Left forelimb (tissue), 1 donor: ENCODE measurements at regions not wholly inside any gene's neighbourhood (a gene's known extent, or its start where the extent isn't known, plus 50 kb on each side); places are given as distances from the start of the nearest gene placed in this dataset.

Source experiments
- DNase-seq: peaks from one replicate; pipeline ENCODE4 v3.0.0-alpha.2; 2018; ENCODE audit warnings: low spot score

DNA sequence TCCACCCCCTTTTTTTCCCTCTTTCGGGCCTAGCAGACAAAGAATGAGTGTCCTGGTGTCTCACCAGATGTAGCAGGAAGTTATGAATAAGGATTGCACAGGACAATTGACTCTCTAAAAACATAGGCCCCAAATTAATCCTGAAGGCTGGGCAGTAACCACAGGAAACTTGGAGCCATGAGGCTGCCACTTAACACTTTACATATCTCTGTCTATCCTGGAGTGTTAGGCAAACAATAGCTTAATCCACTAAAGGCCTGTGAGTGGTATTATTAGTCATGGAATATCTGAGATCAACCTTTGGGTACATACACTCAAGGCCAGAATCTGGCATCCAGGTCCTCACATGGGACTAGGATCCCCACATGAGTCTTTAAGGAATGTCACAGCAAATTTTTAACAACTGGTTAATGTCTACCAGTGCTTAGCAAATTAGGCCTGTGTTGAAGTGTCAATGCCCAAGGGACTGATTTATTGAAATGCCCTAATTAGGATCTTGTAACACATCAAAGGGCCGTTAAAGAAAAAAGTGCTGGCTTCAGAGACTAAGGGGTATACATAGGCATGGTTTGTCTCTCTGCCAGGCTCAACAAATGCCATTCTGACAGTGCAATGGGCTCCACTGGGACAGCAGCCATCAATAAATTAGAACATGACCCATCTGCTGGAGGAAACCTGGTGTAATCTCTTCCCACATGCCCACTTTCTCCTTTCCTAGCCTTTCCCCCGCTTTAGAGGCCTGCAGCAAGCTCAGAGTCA is 196.7 kb upstream of the TBX20 start:
- DNase-seq = no peak

- DNase-seq = no peak
Measured at GRCh38 chr7:35448486-35448885, 194.6 kb upstream of the TBX20 start.

- no peak for DNase-seq
Measured at GRCh38 chr7:35446091-35446490, 192.2 kb upstream of the TBX20 start.

DNA sequence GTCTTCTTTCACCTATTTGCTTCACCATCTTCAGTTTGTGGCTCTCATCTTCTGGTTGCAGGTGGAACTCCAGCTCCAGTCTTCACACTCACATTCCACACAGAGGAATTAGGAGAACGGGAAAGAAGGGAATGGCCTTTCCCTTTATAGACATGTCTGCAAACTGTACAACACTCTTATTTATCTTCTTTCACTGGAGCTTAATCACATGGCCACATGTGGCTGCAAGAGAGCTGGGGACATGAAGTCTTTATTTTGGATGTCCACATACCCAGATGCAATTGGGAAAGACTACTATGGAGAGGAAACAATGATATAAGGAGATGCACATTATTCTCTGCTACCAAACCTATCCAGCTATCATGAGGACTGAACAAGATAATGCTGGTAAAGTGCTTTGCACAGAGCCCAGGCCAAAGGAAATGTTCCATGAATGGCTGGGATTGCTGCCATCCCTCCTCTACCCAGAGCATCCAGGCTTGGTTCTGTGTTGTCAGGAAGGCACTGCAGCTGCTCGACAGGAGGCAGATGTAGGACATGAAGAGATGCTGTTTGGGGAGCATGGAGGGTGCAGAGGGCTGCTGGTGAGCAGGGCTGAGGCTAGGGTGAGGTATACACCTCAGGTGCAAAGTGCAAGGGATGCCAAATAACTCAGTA is 183.8 kb upstream of the TBX20 start:
- DNase-seq = no peak

- no peak for DNase-seq
Measured at GRCh38 chr7:35436452-35436851, 182.6 kb upstream of the TBX20 start.

- no peak for DNase-seq
Measured at GRCh38 chr7:35430547-35431153, 176.8 kb upstream of the TBX20 start.

GRCh38 chr7:35424869-35425495 is 171.1 kb upstream of the TBX20 start:
- no peak for DNase-seq

GRCh38 chr7:35424440-35424839 is 170.5 kb upstream of the TBX20 start:
- no peak for DNase-seq

- DNase-seq = no peak
Measured at GRCh38 chr7:35422715-35423114, 168.8 kb upstream of the TBX20 start.

DNA sequence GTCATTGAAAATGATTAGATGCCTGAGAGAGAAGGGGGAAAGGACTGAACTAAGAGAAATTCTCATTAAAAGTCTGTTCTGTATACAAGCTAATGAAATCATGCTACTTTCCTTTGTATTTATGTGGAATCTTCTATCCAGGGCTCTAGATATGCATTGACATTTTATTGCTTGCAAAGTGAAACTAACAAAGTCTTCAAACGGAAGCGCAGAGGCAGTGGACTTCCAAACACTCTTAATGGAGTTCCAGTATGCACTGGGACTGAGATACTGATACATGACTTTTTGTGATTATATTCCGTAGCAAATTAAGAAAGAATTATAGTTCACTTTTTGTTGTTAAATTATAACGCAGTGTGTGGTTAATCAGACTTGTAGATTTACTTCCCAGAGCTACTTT is 166.8 kb upstream of the TBX20 start:
- DNase-seq = no peak

DNA sequence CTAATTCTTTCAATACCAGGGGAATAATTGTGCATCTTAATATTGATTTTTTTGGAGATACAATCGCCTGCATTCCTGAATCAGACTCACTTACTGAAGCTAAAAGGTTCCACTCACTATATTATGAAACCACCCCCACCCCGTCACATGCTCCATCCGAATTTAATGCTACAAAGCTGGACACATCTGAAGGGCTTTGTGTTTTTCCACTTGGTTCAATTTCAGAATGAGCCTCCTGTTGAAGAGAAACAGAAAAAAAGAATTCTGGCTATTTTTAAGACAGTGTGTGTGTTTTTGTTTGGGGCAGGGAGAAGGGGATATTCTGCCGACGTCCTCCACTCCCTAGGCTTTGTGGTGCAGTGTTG is 165.5 kb upstream of the TBX20 start:
- no peak for DNase-seq

- DNase-seq = no peak
Measured at GRCh38 chr7:35418716-35419390, 165.0 kb upstream of the TBX20 start.

GRCh38 chr7:35416568-35416967 is 162.7 kb upstream of the TBX20 start:
- no peak for DNase-seq

DNA sequence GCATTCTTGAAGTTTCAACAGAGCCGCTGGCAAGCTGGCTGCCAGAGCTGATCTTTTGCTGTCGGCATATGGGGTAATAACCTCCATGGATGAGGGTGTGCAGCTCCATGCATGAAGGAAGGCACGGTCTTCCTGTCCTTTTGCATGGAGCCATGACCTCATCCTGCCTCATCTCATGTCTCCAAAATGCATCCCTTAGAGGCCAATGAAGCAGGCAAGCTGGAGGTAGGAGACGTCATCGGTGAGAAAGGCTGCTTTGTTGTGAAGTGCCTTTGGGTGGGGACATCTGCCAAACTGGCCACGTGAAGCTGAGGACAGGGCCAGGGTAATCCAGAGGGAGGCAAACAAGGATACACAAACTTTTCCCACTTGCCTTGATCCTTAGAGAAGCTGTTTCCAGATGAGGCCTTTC is 161.5 kb upstream of the TBX20 start:
- no peak for DNase-seq

DNA sequence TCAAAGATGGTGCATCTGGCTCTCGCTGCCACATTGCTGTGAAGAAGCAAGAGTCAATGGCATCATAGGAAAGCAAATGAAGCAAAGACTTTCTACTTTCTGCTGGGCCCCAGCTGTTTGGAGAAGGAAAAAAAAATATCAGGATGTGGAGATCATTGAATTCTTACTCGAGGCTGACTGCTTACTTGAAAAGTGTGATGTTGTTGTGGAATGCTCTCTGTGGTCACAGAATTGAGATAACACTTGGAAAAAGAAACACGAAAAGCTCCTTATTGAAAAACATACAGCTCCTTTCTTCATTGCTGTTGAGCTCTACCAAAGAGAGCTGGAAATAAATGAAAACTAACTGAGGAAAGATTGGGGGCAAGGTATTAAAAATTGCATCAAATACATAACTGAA is 157.4 kb upstream of the TBX20 start:
- no peak for DNase-seq

DNA sequence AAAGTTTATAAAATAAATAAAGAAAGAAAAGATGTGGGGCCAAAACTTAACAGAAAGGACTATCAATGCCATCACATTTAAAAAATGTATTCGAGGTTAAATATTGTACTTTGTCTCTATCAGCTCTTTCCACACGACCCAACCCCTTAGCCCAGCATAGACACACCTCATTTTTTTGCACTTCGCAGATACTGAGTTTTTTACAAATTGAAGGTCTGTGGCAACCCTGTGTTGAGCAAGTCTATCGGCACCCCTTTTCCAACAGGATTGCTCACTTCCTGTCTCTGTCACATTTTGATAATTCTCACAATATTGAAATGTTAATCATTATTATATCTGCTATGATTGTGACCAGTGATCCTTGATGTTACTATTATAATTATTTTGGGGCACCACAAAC is 151.6 kb upstream of the TBX20 start:
- no peak for DNase-seq

- DNase-seq = no peak
Measured at GRCh38 chr7:35401217-35401879, 147.4 kb upstream of the TBX20 start.

DNA sequence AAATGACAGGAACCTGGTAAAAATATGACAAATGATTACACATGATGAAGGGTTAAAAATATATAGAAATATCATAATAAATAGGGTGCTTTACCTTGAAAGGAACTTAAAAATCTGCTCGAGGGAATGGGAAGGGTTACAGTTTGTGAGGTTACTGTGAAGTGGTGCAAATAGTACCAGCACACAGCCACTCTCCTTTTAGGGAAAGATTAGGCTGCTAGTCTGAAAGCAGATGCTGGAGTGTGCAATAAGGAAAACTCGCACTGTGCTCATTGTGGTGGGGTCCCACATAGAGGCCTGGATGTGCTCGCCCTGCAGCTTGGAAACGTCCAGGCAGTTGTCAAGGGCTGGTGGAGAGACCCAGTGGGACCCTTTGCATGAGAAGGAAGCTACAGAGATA is 145.9 kb upstream of the TBX20 start:
- no peak for DNase-seq

DNA sequence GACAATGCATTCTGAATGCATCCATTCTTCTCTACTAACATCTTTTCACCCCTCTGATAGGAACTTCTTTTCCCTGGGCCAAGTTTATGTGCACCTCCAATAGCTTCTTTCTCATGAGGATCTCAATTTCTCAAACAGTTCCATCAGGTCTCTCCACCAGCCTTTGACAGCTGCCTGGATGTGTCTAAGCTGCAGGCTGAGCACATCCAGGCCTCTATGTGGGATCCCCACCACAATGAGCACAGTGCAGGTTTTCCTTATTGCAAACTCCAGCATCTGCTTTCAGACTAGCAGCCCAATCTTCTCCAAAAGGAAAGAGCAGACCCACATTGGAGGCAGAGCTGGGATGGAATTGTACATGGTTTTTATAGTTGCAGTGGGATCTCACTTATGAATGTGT is 145.3 kb upstream of the TBX20 start:
- no peak for DNase-seq

DNA sequence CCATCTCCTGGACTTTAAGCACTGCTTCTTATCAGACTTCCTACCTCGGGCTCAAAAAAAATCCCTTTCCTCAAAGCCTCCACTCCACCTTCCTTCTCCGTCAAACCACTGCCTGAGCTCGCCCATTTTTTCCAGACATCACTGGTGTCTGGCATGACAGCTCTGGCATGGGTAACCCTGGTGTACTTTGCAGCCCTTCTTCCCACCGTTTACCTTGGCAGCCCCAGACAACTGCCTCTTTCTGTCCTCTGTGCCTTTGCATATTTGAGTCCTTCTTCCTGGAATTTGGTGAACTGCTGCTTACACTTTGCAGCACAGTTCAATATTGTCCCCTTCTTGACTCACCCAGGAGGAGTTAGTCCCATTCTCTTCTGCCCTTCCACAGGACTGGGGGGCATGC is 144.6 kb upstream of the TBX20 start:
- DNase-seq = no peak

- DNase-seq = no peak
Measured at GRCh38 chr7:35390146-35390545, 136.2 kb upstream of the TBX20 start.

GRCh38 chr7:35389636-35390035 is 135.7 kb upstream of the TBX20 start:
- DNase-seq = no peak
